ENCODE measurements at regions not wholly inside any gene's neighbourhood (a gene's known extent, or its start where the extent isn't known, plus 50 kb on each side); places are given as distances from the start of the nearest gene placed in this dataset.

DNA sequence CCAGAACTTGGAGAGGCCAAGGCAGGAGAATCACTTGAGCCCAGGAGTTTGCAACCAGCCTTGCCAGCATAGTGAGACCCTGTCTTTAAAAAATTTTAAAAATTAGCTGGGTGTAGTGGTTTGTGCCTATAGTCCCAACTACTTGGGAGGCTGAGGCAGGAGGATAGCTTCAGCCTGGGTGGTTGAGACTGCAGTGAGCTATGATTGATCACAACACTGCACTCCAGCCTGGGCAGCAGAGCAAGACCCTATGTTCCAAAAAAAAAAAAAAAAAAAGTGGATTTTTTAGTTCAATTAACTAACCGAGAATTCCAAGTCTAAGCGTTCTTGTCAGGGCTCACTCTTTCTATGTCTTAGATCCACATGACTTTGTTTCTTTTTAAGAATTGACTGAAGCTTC is 130.3 kb upstream of the NRIP1 start:
- ChIA-PET POLR2A (interaction anchor here (0.6 kb wide), 2 partner anchors 352 to 451 kb away, joined by 3 to 4 read pairs; no protein-coding TSS in a partner anchor), CTCF (ENCODE audit: unreplicated experiment) (no interaction called here)
- intact Hi-C loops (cut with micrococcal nuclease; ENCODE audit: unreplicated experiment): no loop called here
- Histone ChIP-seq H3K9me3 (ENCODE audit: low read length) (no peaks in the 10 kb centered on the region), H3K27ac (ENCODE audit: low read depth, low read length, poor library complexity, severe bottlenecking) (no peak overlapping the region), H3K4me2 (ENCODE audit: low read length) (no peak overlapping the region), H3K9me2 (ENCODE audit: insufficient read depth, low read length) (no peaks in the 10 kb centered on the region), H3K4me1 (ENCODE audit: insufficient read depth, low read length, poor library complexity, severe bottlenecking) (no peaks in the 10 kb centered on the region), H3K36me3 (ENCODE audit: insufficient read depth, low read length) (no peaks in the 10 kb centered on the region), H4K20me1 (ENCODE audit: insufficient read depth, low read length) (no peaks in the 10 kb centered on the region), H2AFZ (ENCODE audit: low read length) (no peak overlapping the region), H3K79me2 (ENCODE audit: insufficient read depth, low read depth, low read length) (no peaks in the 10 kb centered on the region), H3K4me3 (ENCODE audit: low read depth, low read length, poor library complexity, severe bottlenecking) (no peak overlapping the region)
- DNase-seq (ENCODE audit: low spot score): no peak
- TF ChIP-seq EZH2phosphoT487 (IDR thresholded peaks at IDR 0.05; ENCODE audit: borderline replicate concordance, low read depth, low read length): no peak
- TF ChIP-seq, protein P1, sequence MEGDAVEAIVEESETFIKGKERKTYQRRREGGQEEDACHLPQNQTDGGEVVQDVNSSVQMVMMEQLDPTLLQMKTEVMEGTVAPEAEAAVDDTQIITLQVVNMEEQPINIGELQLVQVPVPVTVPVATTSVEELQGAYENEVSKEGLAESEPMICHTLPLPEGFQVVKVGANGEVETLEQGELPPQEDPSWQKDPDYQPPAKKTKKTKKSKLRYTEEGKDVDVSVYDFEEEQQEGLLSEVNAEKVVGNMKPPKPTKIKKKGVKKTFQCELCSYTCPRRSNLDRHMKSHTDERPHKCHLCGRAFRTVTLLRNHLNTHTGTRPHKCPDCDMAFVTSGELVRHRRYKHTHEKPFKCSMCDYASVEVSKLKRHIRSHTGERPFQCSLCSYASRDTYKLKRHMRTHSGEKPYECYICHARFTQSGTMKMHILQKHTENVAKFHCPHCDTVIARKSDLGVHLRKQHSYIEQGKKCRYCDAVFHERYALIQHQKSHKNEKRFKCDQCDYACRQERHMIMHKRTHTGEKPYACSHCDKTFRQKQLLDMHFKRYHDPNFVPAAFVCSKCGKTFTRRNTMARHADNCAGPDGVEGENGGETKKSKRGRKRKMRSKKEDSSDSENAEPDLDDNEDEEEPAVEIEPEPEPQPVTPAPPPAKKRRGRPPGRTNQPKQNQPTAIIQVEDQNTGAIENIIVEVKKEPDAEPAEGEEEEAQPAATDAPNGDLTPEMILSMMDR (conservative IDR thresholded peaks at IDR 0.05; ENCODE audit: low read length): no peak
- BruUV-seq (replicated peaks): no TSS peak

- H2AFZ ChIP-seq (ENCODE audit: low read length): no peak overlapping the region
- H3K79me2 ChIP-seq (ENCODE audit: insufficient read depth, low read depth, low read length): no peaks in the 10 kb centered on the region
- ChIA-PET POLR2A (interaction anchor here (0.5 to 0.6 kb wide), 2 partner anchors 450 to 1799 kb away, joined by 3 to 4 read pairs; no protein-coding TSS in a partner anchor), CTCF (ENCODE audit: unreplicated experiment) (no interaction called here)
- H3K4me2 ChIP-seq (ENCODE audit: low read length): no peak overlapping the region
- intact Hi-C loops (cut with micrococcal nuclease; ENCODE audit: unreplicated experiment): no loop called here
- H3K9me3 ChIP-seq (ENCODE audit: low read length): no peaks in the 10 kb centered on the region
- H3K4me3 ChIP-seq (ENCODE audit: low read depth, low read length, poor library complexity, severe bottlenecking): no peak overlapping the region
- H4K20me1 ChIP-seq (ENCODE audit: insufficient read depth, low read length): no peaks in the 10 kb centered on the region
- BruUV-seq (replicated peaks): no TSS peak
- no peak for DNase-seq (ENCODE audit: low spot score)
- H3K36me3 ChIP-seq (ENCODE audit: insufficient read depth, low read length): no peaks in the 10 kb centered on the region
- TF ChIP-seq, protein P1 (conservative IDR thresholded peaks at IDR 0.05; ENCODE audit: low read length): no peak
- no peak for TF ChIP-seq EZH2phosphoT487 (IDR thresholded peaks at IDR 0.05; ENCODE audit: borderline replicate concordance, low read depth, low read length)
- H3K9me2 ChIP-seq (ENCODE audit: insufficient read depth, low read length): no peaks in the 10 kb centered on the region
- no peaks in the 10 kb centered on the region for H3K4me1 ChIP-seq (ENCODE audit: insufficient read depth, low read length, poor library complexity, severe bottlenecking)
- no peak overlapping the region for H3K27ac ChIP-seq (ENCODE audit: low read depth, low read length, poor library complexity, severe bottlenecking)
Measured at GRCh38 chr21:15195768-15196167, 131.0 kb upstream of the NRIP1 start.

DNA sequence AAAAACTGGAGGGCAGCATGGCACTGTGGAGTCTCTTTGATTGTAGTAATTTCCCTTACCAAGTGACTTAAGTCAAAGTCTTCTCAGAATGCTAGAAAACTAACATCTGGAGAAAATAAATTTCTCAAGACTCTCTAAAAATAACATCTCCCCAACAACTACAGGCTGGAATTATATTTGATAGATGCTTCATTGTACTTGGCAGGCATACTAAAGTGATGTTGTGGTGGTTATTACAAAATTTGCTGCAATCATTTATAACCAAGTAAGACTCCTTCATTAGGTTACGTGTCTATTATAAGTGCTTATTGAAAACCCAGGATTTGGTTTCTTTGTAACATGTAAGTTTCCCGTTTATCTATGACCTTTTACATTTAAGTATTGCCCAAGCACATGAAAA is 132.9 kb upstream of the NRIP1 start:
- Histone ChIP-seq H3K4me2 (ENCODE audit: low read length) (no peak overlapping the region), H3K27ac (ENCODE audit: low read depth, low read length, poor library complexity, severe bottlenecking) (no peak overlapping the region), H3K9me2 (ENCODE audit: insufficient read depth, low read length) (no peaks in the 10 kb centered on the region), H3K4me1 (ENCODE audit: insufficient read depth, low read length, poor library complexity, severe bottlenecking) (no peaks in the 10 kb centered on the region), H2AFZ (ENCODE audit: low read length) (no peak overlapping the region), H3K36me3 (ENCODE audit: insufficient read depth, low read length) (no peaks in the 10 kb centered on the region), H3K4me3 (ENCODE audit: low read depth, low read length, poor library complexity, severe bottlenecking) (no peak overlapping the region), H4K20me1 (ENCODE audit: insufficient read depth, low read length) (no peaks in the 10 kb centered on the region), H3K79me2 (ENCODE audit: insufficient read depth, low read depth, low read length) (no peaks in the 10 kb centered on the region), H3K9me3 (ENCODE audit: low read length) (no peaks in the 10 kb centered on the region)
- BruUV-seq (replicated peaks): no TSS peak
- no peak for TF ChIP-seq EZH2phosphoT487 (IDR thresholded peaks at IDR 0.05; ENCODE audit: borderline replicate concordance, low read depth, low read length)
- TF ChIP-seq, protein P1 (conservative IDR thresholded peaks at IDR 0.05; ENCODE audit: low read length): no peak
- ChIA-PET POLR2A (no interaction called here), CTCF (ENCODE audit: unreplicated experiment) (no interaction called here)
- intact Hi-C loops (cut with micrococcal nuclease; ENCODE audit: unreplicated experiment): no loop called here
- no peak for DNase-seq (ENCODE audit: low spot score)

Measured in OCI-LY7 (cell line).